T-cell (primary cell): ENCODE measurements at regions not wholly inside any gene's neighbourhood (a gene's known extent, or its start where the extent isn't known, plus 50 kb on each side); places are given as distances from the start of the nearest gene placed in this dataset.
"Not testable (repeated sequence)": the region's sequence is repeated elsewhere in the genome, so short reads cannot be mapped to it uniquely, and the experiment has no call there.

Experiments
- ATAC-seq, 4 experiments: fragments of 200-7000 bp in 3 of 4; fragments of 150-1000 bp in 1 of 4; cut with Tn5 transposase; replicated peaks in 1 of 4; 1 replicate in 3 of 4; 2 replicates in 1 of 4; pipeline ENCODE4 v1.10.0; 2021; ENCODE audit warnings: moderate library complexity in 3 of 4, mild to moderate bottlenecking in 2 of 4, moderate number of reproducible peaks in 1 of 4
- CTCF ChIA-PET, 2 donors: fragments of 300-600 bp; sonication (Branson Sonifier 250); formaldehyde crosslinking; loops; one replicate each; lab custom pipeline; 2022; ENCODE audit warnings: antibody characterized with exemption in 2 of 2; lab: Charles Lee
- POLR2A ChIA-PET, 2 donors: fragments of 300-600 bp; sonication (Branson Sonifier 250); formaldehyde crosslinking; loops; one replicate each; lab custom pipeline; 2022; ENCODE audit warnings: antibody characterized with exemption in 2 of 2; lab: Charles Lee
- DNase-seq, 35 experiments: peaks; one replicate each; pipeline versions ENCODE4 v3.0.0 to v3.0.0-alpha.2; 2013 to 2023
- H3K27ac ChIP-seq: one replicate; pipeline ENCODE4 v1.5.1; 2013; ENCODE audit warnings: low read length
- H3K27me3 ChIP-seq, 2 experiments: replicated peaks in 1 of 2; 1 replicate in 1 of 2; 2 replicates in 1 of 2; pipeline versions ENCODE4 v1.6.1 to v1.7.0; 2013; ENCODE audit warnings: low read length in 1 of 2, mixed read lengths in 1 of 2; ENCODE audit not compliant: control insufficient read depth in 2 of 2, insufficient read depth in 2 of 2; ENCODE audit errors: extremely low read depth in 1 of 2
- H3K36me3 ChIP-seq, 2 donors: 1 replicate in 1 of 2; 2 replicates in 1 of 2; pipeline versions ENCODE4 v1.6.1 to v1.7.0; 2013; ENCODE audit warnings: low read length in 1 of 2; ENCODE audit not compliant: control insufficient read depth in 2 of 2, insufficient read depth in 1 of 2; ENCODE audit errors: extremely low read depth in 1 of 2
- H3K4me1 ChIP-seq, 2 experiments: 1 replicate in 1 of 2; 2 replicates in 1 of 2; pipeline versions ENCODE4 v1.6.1 to v1.7.0; 2013; ENCODE audit warnings: low read length in 2 of 2, mixed read lengths in 1 of 2; ENCODE audit not compliant: insufficient read depth in 2 of 2, control insufficient read depth in 1 of 2; ENCODE audit errors: extremely low read depth in 1 of 2
- H3K4me3 ChIP-seq, 2 donors: 1 replicate in 1 of 2; 2 replicates in 1 of 2; pipeline versions ENCODE4 v1.5.1 to v1.7.0; 2013; ENCODE audit warnings: mild to moderate bottlenecking in 2 of 2, low read length in 1 of 2, moderate library complexity in 1 of 2; ENCODE audit not compliant: control insufficient read depth in 1 of 2; ENCODE audit errors: extremely low read depth in 1 of 2
- H3K9me3 ChIP-seq: 2 replicates; pipeline ENCODE4 v1.7.0; 2013
- H3K27ac Mint-ChIP-seq, 2 donors: one replicate each; pipeline ENCODE4 v1.8.0; 2020 to 2021; ENCODE audit warnings: mild to moderate bottlenecking in 2 of 2, mixed read lengths in 2 of 2
- H3K27me3 Mint-ChIP-seq, 2 donors: one replicate each; pipeline ENCODE4 v1.8.0; 2021 to 2022; ENCODE audit warnings: mixed read lengths in 2 of 2
- H3K36me3 Mint-ChIP-seq: one replicate; pipeline ENCODE4 v1.8.0; 2021; ENCODE audit warnings: mixed read lengths
- H3K4me1 Mint-ChIP-seq, 3 donors: one replicate each; pipeline ENCODE4 v1.8.0; 2020 to 2022; ENCODE audit warnings: mixed read lengths in 3 of 3, mild to moderate bottlenecking in 1 of 3
- H3K4me3 Mint-ChIP-seq, 3 donors: one replicate each; pipeline ENCODE4 v1.8.0; 2020 to 2022; ENCODE audit warnings: mild to moderate bottlenecking in 3 of 3, mixed read lengths in 3 of 3, moderate library complexity in 3 of 3
- H3K9me3 Mint-ChIP-seq, 3 donors: one replicate each; pipeline ENCODE4 v1.8.0; 2020 to 2022; ENCODE audit warnings: mixed read lengths in 3 of 3
- WGBS: methylation state at CpG from one replicate; pipeline ENCODE4 v1.1.5; 2013; ENCODE audit warnings: missing lambda C conversion rate; ENCODE audit not compliant: insufficient coverage; 5-methylcytosine and 5-hydroxymethylcytosine counted together

DNA sequence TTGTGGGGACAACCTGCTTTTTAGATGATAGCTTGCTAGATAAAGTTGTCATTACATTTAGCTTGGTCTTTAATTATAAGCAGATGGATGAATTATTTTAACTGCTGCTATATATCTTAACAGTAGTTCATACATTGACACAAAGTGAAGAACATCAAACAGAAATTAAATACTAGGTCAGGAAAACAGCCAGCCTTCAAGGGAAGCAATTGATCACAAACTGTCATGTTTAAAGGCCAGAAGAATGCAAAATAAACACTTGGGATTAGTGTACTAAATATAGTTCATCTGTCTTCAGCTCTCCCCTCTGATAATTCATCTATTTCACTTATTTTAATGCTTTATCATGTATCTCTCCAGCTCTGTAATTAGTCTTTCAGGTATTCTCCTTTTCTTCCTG, 225.1 kb upstream of the FERMT1 start:
- no peaks in the 10 kb centered on the region for H3K27me3 ChIP-seq
- no peaks in the 10 kb centered on the region for H3K36me3 ChIP-seq
- Mint-ChIP-seq H3K27ac (no peak overlapping the region), H3K4me3 (no peak overlapping the region), H3K27me3 (peaks cover 0 to 2% of the 10 kb centered on the region in 2 donors), H3K9me3 (peaks cover 0 to 1% (median 0%) of the 10 kb centered on the region in 3 donors), H3K4me1 (no peaks in the 10 kb centered on the region), H3K36me3 (no peaks in the 10 kb centered on the region)
- no peak overlapping the region for H3K4me3 ChIP-seq
- DNase-seq = no peak
- ATAC-seq = no peak
- no peaks in the 10 kb centered on the region for H3K9me3 ChIP-seq
- no peak overlapping the region for H3K27ac ChIP-seq
- no peaks in the 10 kb centered on the region for H3K4me1 ChIP-seq
- CTCF ChIA-PET = no interaction called here
- POLR2A ChIA-PET = no interaction called here

DNA sequence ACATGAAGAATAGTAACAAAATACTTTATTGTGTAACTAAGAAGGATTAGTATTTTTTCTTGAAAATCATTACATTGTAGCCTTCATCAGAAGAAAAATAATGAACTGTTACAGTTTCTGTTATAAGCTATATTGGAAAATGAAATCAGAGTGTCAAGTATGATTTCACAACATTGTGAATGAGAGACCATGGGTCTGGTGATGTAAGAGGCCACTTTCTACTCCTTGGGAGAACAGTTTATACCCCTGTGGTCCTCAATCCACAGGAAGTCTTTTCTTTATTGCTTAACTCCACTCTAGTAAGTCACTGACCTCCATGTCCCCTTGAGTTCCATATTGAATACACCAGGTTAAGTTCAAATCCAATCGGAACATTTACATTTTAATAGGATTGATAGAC, 218.7 kb upstream of the FERMT1 start:
- H3K9me3 Mint-ChIP-seq = peaks cover 0 to 3% (median 0%) of the 10 kb centered on the region in 3 donors
- ChIA-PET CTCF (no interaction called here), POLR2A (no interaction called here)
- no peak overlapping the region for H3K4me3 Mint-ChIP-seq
- Histone ChIP-seq H3K4me1 (no peaks in the 10 kb centered on the region), H3K36me3 (no peaks in the 10 kb centered on the region), H3K27ac (no peak overlapping the region), H3K4me3 (no peak overlapping the region), H3K27me3 (no peaks in the 10 kb centered on the region), H3K9me3 (no peaks in the 10 kb centered on the region)
- DNase-seq (no peak), ATAC-seq (no peak)
- no peaks in the 10 kb centered on the region for H3K4me1 Mint-ChIP-seq
- H3K36me3 Mint-ChIP-seq = no peaks in the 10 kb centered on the region
- no peak overlapping the region for H3K27ac Mint-ChIP-seq
- H3K27me3 Mint-ChIP-seq = peaks cover 0 to 4% of the 10 kb centered on the region in 2 donors
- no CpG with 5 or more reads among the region's 1 CpG for WGBS

DNA sequence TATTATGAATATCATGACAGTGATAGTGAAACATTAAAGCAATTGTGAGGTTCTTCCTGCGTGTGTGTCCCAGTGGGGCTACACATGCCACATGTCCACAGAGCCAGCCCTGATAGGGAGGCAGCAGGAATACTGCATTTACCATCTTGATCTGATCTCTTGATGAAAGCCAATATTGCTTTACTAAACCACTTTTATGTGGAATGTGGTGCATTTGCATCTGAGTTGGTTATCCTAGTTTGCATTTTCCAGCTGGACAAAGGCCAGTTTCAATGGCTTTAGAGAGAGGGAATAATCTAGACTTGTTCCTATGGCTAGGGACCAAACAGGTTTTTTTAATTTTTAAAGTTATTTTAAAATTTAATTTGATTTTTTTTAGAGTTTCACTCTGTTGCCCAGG, 216.3 kb upstream of the FERMT1 start:
- Histone ChIP-seq H3K4me1 (no peaks in the 10 kb centered on the region), H3K36me3 (no peaks in the 10 kb centered on the region), H3K27me3 (no peaks in the 10 kb centered on the region), H3K4me3 (no peak overlapping the region), H3K27ac (no peak overlapping the region), H3K9me3 (no peaks in the 10 kb centered on the region)
- CTCF ChIA-PET = no interaction called here
- no peak for ATAC-seq
- POLR2A ChIA-PET = no interaction called here
- H3K36me3 Mint-ChIP-seq = no peaks in the 10 kb centered on the region
- H3K4me1 Mint-ChIP-seq = no peaks in the 10 kb centered on the region
- peaks cover 0 to 4% of the 10 kb centered on the region in 2 donors for H3K27me3 Mint-ChIP-seq
- no CpG with 5 or more reads among the region's 1 CpG for WGBS
- H3K4me3 Mint-ChIP-seq = no peak overlapping the region
- H3K27ac Mint-ChIP-seq = no peak overlapping the region
- H3K9me3 Mint-ChIP-seq = peaks cover 3 to 9% (median 3%) of the 10 kb centered on the region in 3 donors
- no peak for DNase-seq

DNA sequence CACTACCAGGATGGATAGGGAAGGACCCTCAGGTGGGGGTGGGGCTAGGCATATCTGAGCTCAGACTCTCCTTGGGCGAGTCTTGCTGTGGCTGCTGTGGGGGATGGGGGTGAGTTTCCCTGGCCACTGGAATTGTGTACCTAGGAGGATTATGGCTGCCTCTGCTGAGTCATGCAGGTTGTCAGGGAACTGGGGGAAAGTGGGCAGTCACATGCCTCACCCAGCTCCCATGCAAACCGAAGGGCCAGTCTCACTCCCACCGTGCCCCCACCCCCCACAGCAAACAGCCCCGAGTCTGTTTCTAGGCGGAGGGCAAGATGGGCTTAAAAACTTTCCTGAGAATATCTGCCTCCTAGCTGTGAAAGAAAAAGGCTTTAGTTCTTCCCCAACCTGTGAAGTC, 210.3 kb upstream of the FERMT1 start:
- no peak overlapping the region for H3K27ac Mint-ChIP-seq
- peaks cover 4 to 37% (median 19%) of the 10 kb centered on the region in 3 donors for H3K9me3 Mint-ChIP-seq
- POLR2A ChIA-PET = no interaction called here
- H3K27me3 ChIP-seq = no peaks in the 10 kb centered on the region
- no peaks in the 10 kb centered on the region for H3K27me3 Mint-ChIP-seq
- H3K4me3 ChIP-seq = no peak overlapping the region
- 85% methylated on average over 4 of the region's 5 CpGs for WGBS
- no peaks in the 10 kb centered on the region for H3K36me3 Mint-ChIP-seq
- DNase-seq (no peak), ATAC-seq (no peak)
- H3K4me1 Mint-ChIP-seq = no peaks in the 10 kb centered on the region
- no peaks in the 10 kb centered on the region for H3K4me1 ChIP-seq
- CTCF ChIA-PET = no interaction called here
- H3K4me3 Mint-ChIP-seq = no peak overlapping the region
- no peak overlapping the region for H3K27ac ChIP-seq
- H3K9me3 ChIP-seq = no peaks in the 10 kb centered on the region
- no peaks in the 10 kb centered on the region for H3K36me3 ChIP-seq

DNA sequence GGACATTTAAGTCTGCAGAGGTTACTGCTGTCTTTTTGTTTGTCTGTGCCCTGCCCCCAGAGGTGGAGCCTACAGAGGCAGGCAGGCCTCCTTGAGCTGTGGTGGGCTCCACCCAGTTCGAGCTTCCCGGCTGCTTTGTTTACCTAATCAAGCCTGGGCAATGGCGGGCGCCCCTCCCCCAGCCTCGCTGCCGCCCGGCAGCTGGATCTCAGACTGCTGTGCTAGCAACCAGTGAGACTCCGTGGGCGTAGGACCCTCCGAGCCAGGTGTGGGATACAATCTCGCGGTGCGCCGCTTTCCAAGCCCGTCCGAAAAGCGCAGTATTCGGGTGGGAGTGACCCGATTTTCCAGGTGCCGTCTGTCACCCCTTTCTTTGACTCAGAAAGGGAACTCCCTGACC, 198.4 kb upstream of the FERMT1 start:
- H3K4me3 ChIP-seq, DNase-seq, H3K27ac Mint-ChIP-seq, POLR2A ChIA-PET, H3K4me3 Mint-ChIP-seq, CTCF ChIA-PET, H3K36me3 Mint-ChIP-seq, H3K4me1 Mint-ChIP-seq, H3K27ac ChIP-seq, H3K27me3 ChIP-seq, ATAC-seq, H3K9me3 ChIP-seq, H3K27me3 Mint-ChIP-seq, H3K4me1 ChIP-seq, H3K36me3 ChIP-seq: not testable (repeated sequence)
- peaks cover 6 to 25% (median 11%) of the 10 kb centered on the region in 3 donors for H3K9me3 Mint-ChIP-seq
- WGBS = 79% methylated on average over 4 of the region's 20 CpGs

DNA sequence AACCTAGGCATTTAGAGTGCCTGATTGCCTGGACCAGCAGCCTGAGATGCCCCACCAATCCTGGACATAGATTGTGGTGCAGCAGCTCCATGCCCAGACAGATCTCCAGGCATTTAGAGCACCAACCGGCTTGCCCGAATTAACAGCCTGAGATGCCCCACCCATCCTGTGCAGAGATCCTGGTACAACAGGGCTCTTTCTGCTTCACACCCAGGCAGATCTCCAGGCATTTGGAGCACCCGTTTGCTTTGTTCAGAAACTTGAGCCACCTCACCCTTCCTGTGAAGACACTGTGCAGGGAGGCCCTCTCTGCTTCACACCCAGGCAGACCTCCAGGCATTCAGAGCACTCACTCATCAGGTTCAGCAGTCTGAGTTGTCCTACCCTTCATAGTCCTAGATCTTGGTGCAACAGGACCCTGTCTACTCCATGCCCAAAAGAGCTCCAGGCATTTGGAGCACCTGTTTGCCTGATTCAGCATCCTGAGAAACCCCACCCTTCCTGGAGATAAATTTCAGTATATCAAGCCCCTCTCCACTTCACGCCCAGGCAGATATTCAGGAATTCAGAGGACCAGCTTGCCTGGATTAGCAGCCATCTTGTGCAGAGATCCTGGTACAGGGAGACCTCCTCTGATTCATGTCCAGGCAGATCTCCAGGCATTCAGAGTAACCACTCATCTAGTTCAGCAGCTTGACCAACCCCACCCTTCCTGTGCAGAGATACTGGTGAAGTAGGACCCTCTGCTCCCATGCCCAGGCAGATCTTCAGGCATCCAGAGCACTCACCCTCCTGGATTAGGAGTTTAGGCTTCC, 189.2 kb upstream of the FERMT1 start:
- Mint-ChIP-seq H3K4me3 (no peak overlapping the region), H3K27ac (no peak overlapping the region), H3K36me3 (no peaks in the 10 kb centered on the region), H3K27me3 (no peaks in the 10 kb centered on the region), H3K9me3 (peaks cover 18 to 29% (median 19%) of the 10 kb centered on the region in 3 donors), H3K4me1 (no peaks in the 10 kb centered on the region)
- DNase-seq (no peak), ATAC-seq (no peak)
- POLR2A ChIA-PET = no interaction called here
- 80% methylated on average over 4 of the region's 4 CpGs for WGBS
- H3K27me3 ChIP-seq = no peaks in the 10 kb centered on the region
- H3K9me3 ChIP-seq = no peaks in the 10 kb centered on the region
- CTCF ChIA-PET = no interaction called here
- no peak overlapping the region for H3K27ac ChIP-seq
- H3K36me3 ChIP-seq = no peaks in the 10 kb centered on the region
- H3K4me3 ChIP-seq = no peak overlapping the region
- no peaks in the 10 kb centered on the region for H3K4me1 ChIP-seq
